ENCODE measurements at regions not wholly inside any gene's neighbourhood (a gene's known extent, or its start where the extent isn't known, plus 50 kb on each side); places are given as distances from the start of the nearest gene placed in this dataset.

- no peak for TF ChIP-seq EZH2 (conservative IDR thresholded peaks at IDR 0.05; ENCODE audit: low read depth, low read length)
- TF ChIP-seq CTCF (CRISPR knock-in tag; IDR thresholded peaks at IDR 0.05), result no peak
- TF ChIP-seq ZFP62 (CRISPR knock-in tag; IDR thresholded peaks at IDR 0.05), result no peak
- TF ChIP-seq ZNF580 (CRISPR knock-in tag; IDR thresholded peaks at IDR 0.05; ENCODE audit: borderline replicate concordance, low read depth), result no peak
- no peak for TF ChIP-seq SP4 (CRISPR knock-in tag; IDR thresholded peaks at IDR 0.05)
- no peak for TF ChIP-seq ZBTB46 (CRISPR knock-in tag; IDR thresholded peaks at IDR 0.05; ENCODE audit: borderline replicate concordance)
- TF ChIP-seq ZSCAN5A (CRISPR knock-in tag; IDR thresholded peaks at IDR 0.05; ENCODE audit: borderline replicate concordance), result no peak
- no peak for TF ChIP-seq YEATS2 (CRISPR knock-in tag; IDR thresholded peaks at IDR 0.05; ENCODE audit: borderline replicate concordance)
- TF ChIP-seq ZNF770 (CRISPR knock-in tag; IDR thresholded peaks at IDR 0.05), result no peak
Observed at GRCh38 chr3:178359728-178360127, 176.5 kb upstream of the KCNMB2 start.
